ENCODE measurements at regions not wholly inside any gene's neighbourhood (a gene's known extent, or its start where the extent isn't known, plus 50 kb on each side); places are given as distances from the start of the nearest gene placed in this dataset.

- TF ChIP-seq CTCF (IDR thresholded peaks at IDR 0.05) (no peak), POLR2A (IDR thresholded peaks at IDR 0.05) (no peak), POLR2AphosphoS5 (IDR thresholded peaks at IDR 0.05) (no peak)
These were observed 540.6 kb downstream of the RIT2 start for GRCh38 chr18:42574871-42575270.

Data from breast epithelium (tissue), 3 donors.